CD4-positive, alpha-beta T cell treated with Interleukin-15 for 4 hours (primary cell): ENCODE measurements at regions not wholly inside any gene's neighbourhood (a gene's known extent, or its start where the extent isn't known, plus 50 kb on each side); places are given as distances from the start of the nearest gene placed in this dataset.
"Not testable (repeated sequence)": the region's sequence is repeated elsewhere in the genome, so short reads cannot be mapped to it uniquely, and the experiment has no call there.

Experiments
- DNase-seq: peaks from one replicate; pipeline ENCODE4 v3.0.0-alpha.2; 2020; ENCODE audit warnings: low spot score

DNA sequence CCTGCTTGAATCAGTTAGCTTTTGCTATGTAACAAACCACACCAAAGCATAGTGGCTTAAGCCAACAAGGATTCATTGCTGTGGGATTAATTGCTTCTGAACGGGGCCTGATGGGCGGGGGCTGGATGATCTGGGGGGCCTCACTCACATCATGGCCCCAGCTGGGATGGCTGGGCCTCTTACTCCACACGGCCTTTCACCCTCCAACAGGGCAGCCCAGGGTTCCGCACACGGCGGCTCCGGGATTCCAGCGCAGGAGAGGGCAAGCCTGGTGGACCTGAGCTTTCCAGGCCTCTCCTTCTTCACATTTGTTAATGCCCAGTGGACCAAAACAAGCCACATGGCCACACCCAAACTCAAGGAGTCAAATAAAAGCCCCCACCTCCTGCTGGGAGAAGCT is 86.3 kb upstream of the PHLPP1 start:
- no peak for DNase-seq

- DNase-seq = no peak
Observed at GRCh38 chr18:62631173-62631572, 84.2 kb upstream of the PHLPP1 start.

GRCh38 chr18:62632788-62633455 is 82.4 kb upstream of the PHLPP1 start:
- no peak for DNase-seq

DNA sequence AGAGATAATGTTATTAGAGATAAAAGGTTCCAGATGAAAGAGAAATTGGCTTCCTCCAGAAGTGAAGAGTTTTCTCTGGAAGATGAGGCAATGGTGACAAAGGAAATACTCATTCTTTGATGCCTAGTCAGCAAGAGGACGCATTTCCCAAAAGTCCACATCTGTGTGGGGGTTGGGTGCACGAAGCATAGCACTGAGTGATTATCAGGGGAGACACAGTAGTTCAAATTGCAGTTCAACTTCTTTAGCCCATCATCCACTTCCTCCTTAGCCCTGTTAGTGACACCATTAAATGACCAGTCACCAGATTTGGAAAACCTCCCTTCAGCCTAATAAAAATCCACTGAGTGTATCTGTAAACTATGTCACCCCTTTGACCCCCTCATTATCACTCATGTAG is 80.9 kb upstream of the PHLPP1 start:
- DNase-seq = no peak

GRCh38 chr18:62634979-62635630 is 80.2 kb upstream of the PHLPP1 start:
- no peak for DNase-seq

DNA sequence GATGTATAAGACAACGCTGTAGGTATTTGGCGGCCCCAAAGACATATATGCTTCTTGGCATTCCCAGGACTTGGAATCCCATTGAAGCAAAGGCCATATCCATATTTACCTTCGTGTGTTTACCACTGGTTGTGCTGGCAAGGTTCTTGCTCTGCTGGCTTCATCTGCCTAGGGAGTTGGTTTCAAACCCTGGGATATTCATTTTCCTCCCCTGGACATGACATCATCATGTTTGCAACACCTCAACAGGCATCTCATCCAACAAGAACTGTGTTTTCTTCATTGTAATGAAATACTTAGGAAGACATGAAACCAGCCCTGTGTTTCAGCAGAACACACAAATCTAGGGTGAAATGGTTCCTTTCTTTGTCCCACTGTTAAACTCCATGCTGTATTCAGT is 77.9 kb upstream of the PHLPP1 start:
- DNase-seq = no peak

- peak; percentile 44 for DNase-seq
Observed at GRCh38 chr18:62637807-62638687, 77.3 kb upstream of the PHLPP1 start.

DNA sequence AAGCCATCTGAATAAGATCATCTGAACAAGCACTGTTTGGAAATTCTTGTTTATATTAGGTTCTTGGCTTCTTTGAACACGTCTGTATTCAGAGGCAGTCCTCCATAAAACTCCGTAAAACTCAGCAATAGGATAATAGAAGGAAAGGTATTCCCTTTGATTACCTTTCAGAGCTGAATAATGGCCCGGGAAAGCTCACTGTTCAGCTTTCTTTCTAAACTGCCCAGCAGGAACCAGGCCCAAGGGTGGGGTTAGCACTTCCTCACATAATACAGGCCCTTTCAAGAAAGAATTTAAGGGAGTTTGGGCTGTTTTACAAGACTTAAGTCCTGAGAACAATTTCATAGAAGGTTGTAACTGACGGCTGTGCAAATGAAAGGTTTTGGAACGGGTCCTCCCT is 72.2 kb upstream of the PHLPP1 start:
- no peak for DNase-seq

DNA sequence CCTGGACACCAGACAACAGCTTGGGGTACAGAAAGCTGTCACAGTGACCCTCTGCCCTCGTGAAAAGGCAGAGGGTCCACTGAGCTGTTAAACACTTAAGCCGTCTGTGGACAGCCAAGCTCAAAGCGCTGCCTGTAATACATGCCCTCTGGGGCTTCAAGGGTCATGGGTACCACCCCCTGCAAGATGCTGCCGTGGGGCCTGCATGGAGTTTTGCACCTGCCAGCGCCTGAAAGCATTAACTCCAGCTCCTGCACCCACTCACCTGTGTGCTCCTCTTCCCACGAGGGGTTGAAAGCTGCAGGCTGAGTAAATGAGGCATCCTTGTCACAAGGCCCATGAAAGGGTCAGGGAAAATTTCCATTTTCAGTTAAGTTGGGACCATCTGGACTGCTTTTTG is 70.6 kb upstream of the PHLPP1 start:
- DNase-seq = no peak

DNA sequence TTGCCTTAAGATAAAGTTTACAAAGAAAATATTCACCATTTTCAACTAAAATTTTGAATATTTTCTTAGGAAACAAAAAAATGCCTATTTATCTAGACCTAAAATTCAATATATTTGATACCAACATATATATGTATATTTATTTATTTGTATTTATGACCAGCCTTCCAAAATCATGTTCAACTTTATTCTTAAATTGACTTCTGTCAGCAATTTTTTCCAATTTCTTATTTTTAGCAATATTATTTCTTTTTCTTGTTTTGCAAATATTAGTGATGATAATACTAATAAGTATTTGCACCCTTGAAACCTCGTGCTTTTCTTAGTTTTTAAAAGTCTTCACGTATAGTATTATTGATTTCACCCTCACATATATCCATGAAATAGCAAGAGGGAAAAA is 68.2 kb upstream of the PHLPP1 start:
- no peak for DNase-seq

GRCh38 chr18:62648045-62648678 is 67.2 kb upstream of the PHLPP1 start:
- DNase-seq = no peak

GRCh38 chr18:62651276-62652056 is 63.9 kb upstream of the PHLPP1 start:
- DNase-seq = no peak

- DNase-seq = not testable (repeated sequence)
Observed at GRCh38 chr18:62652057-62652629, 63.2 kb upstream of the PHLPP1 start.

DNA sequence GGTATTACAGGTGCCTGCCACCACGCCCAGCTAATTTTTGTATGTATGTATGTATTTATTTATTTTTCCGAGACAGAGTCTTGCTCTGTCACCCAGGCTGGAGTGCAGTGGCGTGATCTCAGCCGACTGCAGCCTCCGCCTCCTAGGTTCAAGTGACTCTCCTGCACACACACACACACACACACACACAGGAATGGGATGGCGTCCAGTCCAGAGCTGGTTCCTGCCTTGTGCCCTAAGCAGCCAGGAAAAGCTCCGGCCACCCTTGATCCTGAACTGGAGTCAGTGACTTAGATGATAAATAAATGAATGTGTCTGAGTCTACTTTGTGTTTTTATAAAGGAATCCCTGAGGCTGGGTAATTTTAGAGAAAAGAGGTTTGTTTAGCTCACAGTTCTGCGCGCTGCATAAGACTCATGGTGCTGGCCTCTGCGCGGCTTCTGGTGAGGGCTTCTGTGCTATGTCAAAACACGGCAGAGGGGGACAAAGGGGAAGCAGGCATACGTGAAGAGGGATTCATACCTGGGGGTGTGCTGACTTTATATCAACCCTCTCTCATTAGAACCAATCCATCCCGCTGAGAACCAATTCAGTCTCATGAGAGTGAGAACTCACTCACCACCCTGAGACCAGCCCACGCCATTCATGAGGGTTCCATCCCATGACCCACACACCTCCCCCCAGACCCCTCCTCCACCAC is 59.7 kb upstream of the PHLPP1 start:
- DNase-seq = no peak

DNA sequence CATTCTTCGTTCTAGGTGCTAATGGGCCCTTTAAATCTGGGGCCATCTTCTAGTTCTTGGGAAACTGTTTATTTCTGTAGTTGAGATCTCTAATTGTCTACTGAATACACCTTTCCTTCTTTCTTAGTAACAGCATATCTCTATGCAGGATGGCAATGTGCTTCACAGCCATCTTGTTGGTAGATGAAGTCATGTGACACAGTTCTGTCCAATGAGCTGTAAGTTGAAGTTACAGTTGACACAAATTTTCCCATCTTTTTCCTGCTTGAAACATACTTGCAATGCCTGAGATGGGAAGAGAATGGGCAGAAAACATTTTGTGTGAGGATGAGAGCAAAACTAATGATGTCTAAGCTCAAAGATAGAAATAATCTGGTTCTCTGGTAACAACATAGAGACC is 57.3 kb upstream of the PHLPP1 start:
- DNase-seq = no peak

- DNase-seq = no peak
Observed at GRCh38 chr18:62659698-62660097, 55.6 kb upstream of the PHLPP1 start.

DNA sequence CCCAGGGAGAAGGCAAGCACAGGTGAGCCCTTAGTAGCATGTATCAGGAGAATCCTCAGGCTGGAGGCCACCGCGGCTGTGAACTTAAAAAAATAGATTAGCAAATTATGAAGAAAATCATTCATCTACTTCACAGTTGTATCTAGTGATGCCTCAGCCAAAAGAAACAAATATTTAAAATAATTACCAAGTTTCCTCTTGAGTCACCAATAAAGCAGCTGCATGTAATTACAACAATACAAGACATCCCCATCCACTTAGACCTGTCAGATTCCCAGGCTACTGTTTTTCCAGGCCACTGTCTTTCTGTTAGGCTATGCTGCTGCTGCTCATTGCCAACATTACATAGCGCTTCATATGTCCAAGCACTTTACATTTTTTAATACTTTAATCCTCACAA is 54.6 kb upstream of the PHLPP1 start:
- no peak for DNase-seq

DNA sequence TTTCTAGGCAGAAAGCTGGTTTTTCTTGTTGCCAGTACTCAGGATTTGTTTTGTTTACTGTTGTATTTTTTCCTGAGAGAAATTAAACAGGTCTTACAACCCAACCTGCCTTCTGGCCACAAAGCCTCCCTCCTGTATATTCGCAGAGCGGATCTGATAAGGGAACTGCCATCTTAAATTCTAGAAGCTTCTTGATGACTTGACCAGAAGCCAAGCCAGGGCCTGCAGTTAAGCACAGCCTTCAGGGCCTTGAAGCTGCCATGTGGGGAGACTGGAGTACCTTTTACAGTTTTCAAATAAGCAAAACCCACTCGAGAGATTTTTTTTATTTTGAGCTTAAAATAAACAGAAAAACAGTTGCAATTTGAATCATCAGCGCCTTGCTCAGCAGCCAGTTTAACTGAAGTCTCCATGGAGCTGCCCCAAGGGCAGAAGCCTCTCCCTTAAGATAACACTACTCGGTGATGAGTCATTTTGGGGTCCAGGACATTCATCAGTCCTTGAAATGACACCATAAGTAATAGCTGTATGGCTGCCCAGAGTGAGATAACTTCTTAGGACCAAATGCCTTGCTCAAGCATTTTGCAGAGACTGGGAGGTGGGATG is 51.5 kb upstream of the PHLPP1 start:
- DNase-seq = no peak

DNA sequence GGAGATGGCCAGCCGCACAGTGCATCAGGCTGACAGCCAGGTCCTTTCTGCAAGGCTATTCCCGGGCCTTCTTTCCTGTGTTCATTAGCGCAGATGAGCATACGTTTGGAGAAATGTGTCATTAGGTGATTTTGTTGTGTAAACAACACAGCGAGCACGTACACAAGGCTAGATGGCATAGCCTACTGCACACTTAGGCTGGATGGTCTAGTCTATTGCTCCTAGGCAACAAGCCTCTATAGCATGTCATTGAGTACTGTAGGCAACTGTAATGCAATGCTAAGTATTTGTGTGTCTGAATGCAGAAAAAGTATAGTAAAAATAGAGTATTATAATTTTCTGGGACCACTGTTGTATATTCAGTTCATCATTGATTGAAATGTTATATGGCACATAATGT is 50.9 kb upstream of the PHLPP1 start:
- DNase-seq = no peak

DNA sequence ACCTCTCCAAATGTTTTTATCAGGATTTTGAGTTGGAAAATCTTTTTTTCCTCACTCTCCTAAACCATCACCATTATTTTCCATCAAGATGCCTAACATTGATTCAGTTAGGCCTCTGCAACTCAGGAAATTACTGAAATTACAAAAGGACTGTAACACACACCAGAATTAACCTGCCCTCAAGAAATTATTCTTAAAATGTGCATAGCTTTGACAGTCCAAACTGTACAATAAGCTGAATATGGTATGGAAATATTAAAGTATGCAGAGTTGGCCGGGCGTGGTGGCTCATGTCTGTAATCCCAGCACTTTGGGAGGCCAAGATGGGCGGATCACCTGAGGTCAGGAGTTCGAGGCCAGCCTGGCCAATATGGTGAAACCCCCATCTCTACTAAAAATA is 50.2 kb upstream of the PHLPP1 start:
- DNase-seq = no peak
